Upper lobe of left lung (tissue), 4 donors: ENCODE measurements at regions not wholly inside any gene's neighbourhood (a gene's known extent, or its start where the extent isn't known, plus 50 kb on each side); places are given as distances from the start of the nearest gene placed in this dataset.

Source experiments
- EP300 ChIP-seq, 4 donors: sonication (generic); formaldehyde crosslinking; IDR thresholded peaks; one replicate each; pipeline ENCODE4 v1.5.1; 2017; ENCODE audit warnings: antibody characterized with exemption in 4 of 4, control low read depth in 2 of 4
- POLR2A ChIP-seq, 4 donors: fragments of 450-650 bp; IDR thresholded peaks; one replicate each; pipeline ENCODE4 v1.5.1; 2016 to 2017; ENCODE audit warnings: antibody characterized with exemption in 4 of 4, mild to moderate bottlenecking in 2 of 4
- POLR2AphosphoS5 ChIP-seq, 2 donors: sonication (generic); formaldehyde crosslinking; IDR thresholded peaks; one replicate each; pipeline ENCODE4 v1.5.1; 2017; ENCODE audit warnings: antibody characterized with exemption in 2 of 2
- TF ChIP-seq, protein P1 (sequence below), 6 experiments: fragments of 450-650 bp in 4 of 6; fragments of 200-600 bp in 2 of 6; sonication (generic) in 2 of 6; IDR thresholded peaks; one replicate each; pipeline ENCODE4 v1.5.1; 2016 to 2019; ENCODE audit warnings: antibody characterized with exemption in 6 of 6

DNA sequence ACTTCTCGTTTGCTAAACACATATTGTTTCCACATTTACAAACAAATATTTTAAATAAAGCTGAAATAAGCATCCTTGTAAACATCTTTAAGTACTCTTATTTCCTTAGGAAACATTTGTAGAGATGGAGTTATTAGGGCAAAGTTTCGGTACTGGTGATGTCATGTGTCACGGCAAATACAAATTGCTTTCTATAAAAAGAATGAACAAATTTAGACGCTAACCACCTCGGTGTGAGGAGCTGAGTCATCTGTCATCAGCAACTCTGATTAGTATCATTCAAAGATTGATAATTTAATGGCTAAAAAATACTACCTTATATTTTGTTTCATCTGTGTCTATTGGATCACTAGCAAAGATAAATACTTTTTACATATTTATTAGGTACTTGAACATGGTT, 982.0 kb downstream of the VRK1 start:
- TF ChIP-seq, protein P1, sequence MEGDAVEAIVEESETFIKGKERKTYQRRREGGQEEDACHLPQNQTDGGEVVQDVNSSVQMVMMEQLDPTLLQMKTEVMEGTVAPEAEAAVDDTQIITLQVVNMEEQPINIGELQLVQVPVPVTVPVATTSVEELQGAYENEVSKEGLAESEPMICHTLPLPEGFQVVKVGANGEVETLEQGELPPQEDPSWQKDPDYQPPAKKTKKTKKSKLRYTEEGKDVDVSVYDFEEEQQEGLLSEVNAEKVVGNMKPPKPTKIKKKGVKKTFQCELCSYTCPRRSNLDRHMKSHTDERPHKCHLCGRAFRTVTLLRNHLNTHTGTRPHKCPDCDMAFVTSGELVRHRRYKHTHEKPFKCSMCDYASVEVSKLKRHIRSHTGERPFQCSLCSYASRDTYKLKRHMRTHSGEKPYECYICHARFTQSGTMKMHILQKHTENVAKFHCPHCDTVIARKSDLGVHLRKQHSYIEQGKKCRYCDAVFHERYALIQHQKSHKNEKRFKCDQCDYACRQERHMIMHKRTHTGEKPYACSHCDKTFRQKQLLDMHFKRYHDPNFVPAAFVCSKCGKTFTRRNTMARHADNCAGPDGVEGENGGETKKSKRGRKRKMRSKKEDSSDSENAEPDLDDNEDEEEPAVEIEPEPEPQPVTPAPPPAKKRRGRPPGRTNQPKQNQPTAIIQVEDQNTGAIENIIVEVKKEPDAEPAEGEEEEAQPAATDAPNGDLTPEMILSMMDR (IDR thresholded peaks at IDR 0.05): no peak
- TF ChIP-seq POLR2A (IDR thresholded peaks at IDR 0.05) (no peak), POLR2AphosphoS5 (IDR thresholded peaks at IDR 0.05) (no peak), EP300 (IDR thresholded peaks at IDR 0.05) (no peak)
